ENCODE measurements at regions not wholly inside any gene's neighbourhood (a gene's known extent, or its start where the extent isn't known, plus 50 kb on each side); places are given as distances from the start of the nearest gene placed in this dataset.

- H2AFZ ChIP-seq (ENCODE audit: control insufficient read depth, low read depth, low read length): no peak overlapping the region
- H3K36me3 ChIP-seq (ENCODE audit: control insufficient read depth in 2 of 2, insufficient read depth in 2 of 2, low read length in 1 of 2): no peaks in the 10 kb centered on the region
- DNase-seq (ENCODE audit: low read depth, low spot score) (no peak), ATAC-seq (no peak), FAIRE-seq (no peak)
- no peaks in the 10 kb centered on the region for H3K4me1 ChIP-seq (ENCODE audit: control insufficient read depth, insufficient read depth, low read length)
- no peak overlapping the region for H3K4me3 ChIP-seq
- H3K9me3 ChIP-seq (replicated peaks; ENCODE audit: control insufficient read depth, insufficient read depth, low read length): no peaks in the 10 kb centered on the region
- H3K27ac ChIP-seq (ENCODE audit: control insufficient read depth, insufficient read depth): no peak overlapping the region
- BruUV-seq (replicated peaks): no TSS peak
- intact Hi-C loops (cut with micrococcal nuclease; ENCODE audit: unreplicated experiment): no loop called here
- no peaks in the 10 kb centered on the region for H4K20me1 ChIP-seq (ENCODE audit: control insufficient read depth, insufficient read depth)
- H3K79me2 ChIP-seq (ENCODE audit: control insufficient read depth, insufficient read depth, low read length): no peaks in the 10 kb centered on the region
- in situ Hi-C loops (cut with MboI): no loop called here
- ChIA-PET SMC1A (ENCODE audit: uncharacterized antibody, unreplicated experiment) (interaction anchor here (0.7 kb wide), 1 partner anchor 146 kb away, joined by 3 read pairs; no protein-coding TSS in a partner anchor), RAD21 (ENCODE audit: unreplicated experiment) (no interaction called here), POLR2A (interaction anchor here (0.6 kb wide), 1 partner anchor 357 kb away, joined by 4 read pairs; no protein-coding TSS in a partner anchor), CTCF (interaction anchor here (1.1 to 1.8 kb wide), 3 partner anchors 10 to 33 kb away, joined by 3 read pairs; no protein-coding TSS in a partner anchor)
- 34% methylated on average over 4 of the region's 4 CpGs for WGBS (ENCODE audit: insufficient coverage, insufficient replicate concordance, low lambda C conversion rate, missing lambda C conversion rate)
- no peak overlapping the region for H3K9ac ChIP-seq (ENCODE audit: control insufficient read depth, insufficient read depth, low read length)
- TF ChIP-seq RELA (IDR thresholded peaks at IDR 0.05; ENCODE audit: borderline replicate concordance, partially characterized antibody) (no peak), CHD4 (IDR thresholded peaks at IDR 0.05) (no peak), SIN3A (IDR thresholded peaks at IDR 0.05; ENCODE audit: low read depth, low read length) (no peak), NFYA (IDR thresholded peaks at IDR 0.05; ENCODE audit: borderline replicate concordance, low read depth, low read length) (no peak), ATF2 (IDR thresholded peaks at IDR 0.05; ENCODE audit: low read length) (no peak), ZNF217 (IDR thresholded peaks at IDR 0.05) (no peak), GATAD2B (conservative IDR thresholded peaks at IDR 0.05; ENCODE audit: low read depth) (no peak), ZNF274 (IDR thresholded peaks at IDR 0.05; ENCODE audit: insufficient read depth, insufficient read length) (no peak), TAF1 (IDR thresholded peaks at IDR 0.05; ENCODE audit: borderline replicate concordance, low read depth, low read length) (no peak), SREBF2 (IDR thresholded peaks at IDR 0.05; ENCODE audit: low read length) (no peak), NKRF (conservative IDR thresholded peaks at IDR 0.05) (no peak), FOXK2 (IDR thresholded peaks at IDR 0.05) (no peak), ESRRA (IDR thresholded peaks at IDR 0.05; ENCODE audit: low read length) (no peak), MEF2B (IDR thresholded peaks at IDR 0.05; ENCODE audit: partially characterized antibody, poor library complexity, severe bottlenecking) (no peak)
- no peak overlapping the region for H3K4me2 ChIP-seq (ENCODE audit: control insufficient read depth, insufficient read depth)
- H3K27me3 ChIP-seq (replicated peaks in 1 of 2; ENCODE audit: control insufficient read depth in 2 of 2, insufficient read depth in 2 of 2, low read length in 1 of 2): no peaks in the 10 kb centered on the region
These were observed 482.1 kb upstream of the ZNF608 start for GRCh38 chr5:125228363-125229070.

Data from GM12878 (cell line).